ENCODE measurements at regions not wholly inside any gene's neighbourhood (a gene's known extent, or its start where the extent isn't known, plus 50 kb on each side); places are given as distances from the start of the nearest gene placed in this dataset.
"Not testable (repeated sequence)": the region's sequence is repeated elsewhere in the genome, so short reads cannot be mapped to it uniquely, and the experiment has no call there.

- DNase-seq, result no peak
Observed at GRCh38 chr5:136615251-136616119, 250.1 kb upstream of the TRPC7 start.

GRCh38 chr5:136613230-136613629 lies 247.9 kb upstream of the TRPC7 start:
- DNase-seq, result no peak

- no peak for DNase-seq
Observed at GRCh38 chr5:136605638-136606037, 240.3 kb upstream of the TRPC7 start.

- no peak for DNase-seq
Observed at GRCh38 chr5:136600306-136600705, 235.0 kb upstream of the TRPC7 start.

GRCh38 chr5:136598802-136599404 lies 233.6 kb upstream of the TRPC7 start:
- DNase-seq, result no peak

- DNase-seq, result no peak
Observed at GRCh38 chr5:136594416-136594815, 229.1 kb upstream of the TRPC7 start.

- no peak for DNase-seq
Observed at GRCh38 chr5:136590581-136590980, 225.2 kb upstream of the TRPC7 start.

- no peak for DNase-seq
Observed at GRCh38 chr5:136586196-136586595, 220.9 kb upstream of the TRPC7 start.

- DNase-seq, result no peak
Observed at GRCh38 chr5:136584474-136584873, 219.1 kb upstream of the TRPC7 start.

- DNase-seq, result no peak
Observed at GRCh38 chr5:136579238-136579637, 213.9 kb upstream of the TRPC7 start.

GRCh38 chr5:136569875-136570274 lies 204.5 kb upstream of the TRPC7 start:
- not testable (repeated sequence) for DNase-seq

GRCh38 chr5:136565457-136565856 lies 200.1 kb upstream of the TRPC7 start:
- not testable (repeated sequence) for DNase-seq

- DNase-seq, result not testable (repeated sequence)
Observed at GRCh38 chr5:136565050-136565449, 199.7 kb upstream of the TRPC7 start.

- DNase-seq, result not testable (repeated sequence)
Observed at GRCh38 chr5:136564431-136564830, 199.1 kb upstream of the TRPC7 start.

GRCh38 chr5:136563489-136563888 lies 198.1 kb upstream of the TRPC7 start:
- DNase-seq, result no peak

GRCh38 chr5:136560126-136560525 lies 194.8 kb upstream of the TRPC7 start:
- DNase-seq, result no peak

- DNase-seq, result no peak
Observed at GRCh38 chr5:136559651-136560050, 194.3 kb upstream of the TRPC7 start.

GRCh38 chr5:136547096-136547495 lies 181.8 kb upstream of the TRPC7 start:
- DNase-seq, result not testable (repeated sequence)

- DNase-seq, result not testable (repeated sequence)
Observed at GRCh38 chr5:136546441-136546840, 181.1 kb upstream of the TRPC7 start.

- DNase-seq, result not testable (repeated sequence)
Observed at GRCh38 chr5:136545031-136545430, 179.7 kb upstream of the TRPC7 start.

GRCh38 chr5:136538534-136538933 lies 173.2 kb upstream of the TRPC7 start:
- no peak for DNase-seq

GRCh38 chr5:136529081-136529480 lies 163.7 kb upstream of the TRPC7 start:
- DNase-seq, result no peak

- no peak for DNase-seq
Observed at GRCh38 chr5:136528481-136529030, 163.2 kb upstream of the TRPC7 start.

- no peak for DNase-seq
Observed at GRCh38 chr5:136527311-136527710, 162.0 kb upstream of the TRPC7 start.
